ENCODE measurements at regions not wholly inside any gene's neighbourhood (a gene's known extent, or its start where the extent isn't known, plus 50 kb on each side); places are given as distances from the start of the nearest gene placed in this dataset.

DNA sequence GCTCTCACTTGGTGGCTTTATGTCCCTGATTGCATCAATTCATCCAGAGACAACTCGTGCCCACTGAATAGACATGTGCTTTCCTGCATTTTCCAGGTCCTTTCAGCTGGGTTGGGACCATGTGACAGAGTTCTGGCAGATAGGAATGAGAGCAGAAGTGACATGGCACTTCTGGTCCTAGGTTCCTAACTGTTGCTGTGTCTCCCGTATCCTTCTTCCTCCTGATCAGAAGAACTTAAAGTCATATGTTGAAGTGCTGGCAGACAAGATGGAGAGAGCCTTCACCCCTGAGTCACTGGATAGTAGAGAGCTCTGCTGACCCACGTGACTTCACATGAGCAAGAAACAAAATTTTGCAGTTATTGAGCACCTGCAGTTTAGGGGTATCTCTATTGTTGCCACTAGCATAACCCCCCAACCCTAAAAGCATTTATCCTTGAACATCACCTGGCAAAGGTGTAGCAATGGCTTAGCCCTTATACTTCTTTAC, 80.0 kb downstream of the NREP start:
- no peak for DNase-seq

DNA sequence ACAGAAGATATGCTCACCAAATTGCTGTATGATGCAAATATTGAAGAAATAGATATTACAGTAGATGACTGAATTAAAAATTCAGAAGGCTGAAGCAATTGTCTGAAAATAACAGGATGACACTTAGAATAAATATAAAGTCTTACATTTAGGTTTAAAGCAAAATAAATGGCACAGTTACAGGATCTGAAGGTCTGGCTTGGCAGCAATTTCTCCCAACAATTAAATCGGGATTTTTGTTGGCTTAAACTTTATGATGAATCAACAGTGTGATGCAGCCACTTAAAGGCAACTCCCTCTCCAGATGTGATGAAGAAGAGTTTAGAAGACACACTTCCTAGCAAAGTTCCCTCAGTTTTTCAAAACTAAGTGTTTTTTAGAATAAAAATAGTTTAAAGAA, 80.5 kb downstream of the NREP start:
- intact Hi-C loops (cut with DNase I, micrococcal nuclease), result no loop called here
- DNase-seq (no peak), ATAC-seq (no peak)

More for the DNA sequence above, 80.0 kb downstream of the NREP start:
- no peak for ATAC-seq
- intact Hi-C loops (cut with DNase I, micrococcal nuclease), result no loop called here

DNA sequence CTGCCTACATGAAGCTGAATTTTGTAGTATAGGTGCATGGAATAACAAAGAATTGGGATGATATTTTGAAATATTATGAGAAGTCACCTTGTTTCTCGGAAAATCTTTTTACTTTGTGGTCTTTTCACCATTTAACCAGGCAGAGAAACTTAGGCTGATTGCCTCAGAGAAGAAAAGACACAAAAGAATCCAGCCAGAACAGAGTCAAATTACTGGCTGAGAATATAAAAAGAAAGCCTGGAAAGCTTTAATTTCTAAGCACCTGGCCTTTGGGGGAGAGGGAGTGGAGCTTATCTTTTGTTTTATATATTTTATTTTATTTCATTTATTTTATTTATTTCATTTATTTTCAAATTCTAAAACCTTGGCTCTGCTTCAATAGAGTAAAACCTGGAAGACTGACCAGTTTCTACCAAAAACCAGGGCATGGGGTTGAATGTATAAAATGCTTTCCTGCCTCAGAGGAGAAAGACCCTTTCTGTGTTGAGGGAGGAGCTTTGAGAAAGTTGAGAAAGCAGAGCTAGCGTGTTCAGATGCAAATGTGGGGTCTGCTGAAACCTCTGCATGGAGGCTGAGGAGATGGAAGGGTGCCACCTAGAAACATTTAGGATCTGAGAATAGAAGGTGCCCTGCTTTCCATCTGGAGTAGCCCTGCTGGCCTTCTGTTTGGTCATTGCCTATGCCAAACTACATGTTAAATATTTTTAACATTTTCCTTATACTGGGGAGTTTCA, 81.6 kb downstream of the NREP start:
- DNase-seq (no peak), ATAC-seq (no peak)
- intact Hi-C loops (cut with DNase I, micrococcal nuclease), result no loop called here

DNA sequence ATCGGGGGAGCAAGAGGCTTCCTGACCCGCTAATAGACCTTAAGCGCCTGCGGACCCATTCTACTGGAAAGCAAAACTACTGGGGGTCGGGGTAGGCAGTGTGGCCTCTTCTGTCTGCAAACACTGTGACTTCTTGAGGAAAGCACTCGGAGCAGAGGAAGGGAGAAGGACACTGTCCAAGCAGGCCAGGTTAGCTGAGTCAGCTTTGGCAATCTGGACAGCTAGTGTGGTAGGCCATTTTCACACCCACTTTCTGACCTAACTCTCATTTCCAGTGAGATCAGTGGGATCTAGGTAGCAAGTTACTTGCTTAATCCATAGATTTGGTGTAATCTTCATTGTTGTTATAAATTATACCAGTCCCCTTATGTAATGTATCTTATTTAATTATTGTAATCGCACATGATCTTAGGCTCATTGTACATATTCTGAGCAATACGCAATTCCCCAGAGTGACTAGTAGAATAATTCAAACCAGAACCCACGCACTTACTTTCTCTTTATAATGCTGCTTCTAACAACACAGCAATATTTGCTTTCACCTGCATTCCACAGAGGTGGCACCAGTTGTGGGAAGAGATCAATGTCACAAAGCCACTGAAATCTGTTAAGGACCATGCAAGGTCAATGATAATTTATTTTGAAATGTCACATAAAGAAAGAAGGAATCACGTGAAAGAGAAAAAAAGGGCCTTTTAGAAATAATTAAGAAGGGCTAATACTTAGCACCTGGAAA, 82.9 kb downstream of the NREP start:
- intact Hi-C loops (cut with DNase I, micrococcal nuclease), result no loop called here
- no peak for ATAC-seq
- DNase-seq, result no peak

DNA sequence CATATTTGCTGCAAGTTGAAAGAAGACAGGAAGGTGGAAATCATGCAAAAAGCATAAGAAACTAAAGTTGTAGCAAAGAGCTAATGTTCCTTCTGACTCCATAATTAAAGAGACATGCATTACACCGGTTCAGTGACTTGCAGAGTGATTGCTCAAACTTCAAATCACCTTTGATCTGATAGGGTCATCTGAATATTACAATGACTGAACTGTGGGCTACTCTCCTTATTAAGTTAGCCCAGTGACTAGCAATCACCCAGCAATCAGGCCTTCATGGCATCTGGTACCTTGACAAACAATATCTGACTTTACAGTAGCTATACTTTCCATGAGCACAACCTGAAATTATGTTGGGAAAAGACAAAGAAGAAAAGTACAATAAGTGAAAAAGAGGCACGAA, 84.9 kb downstream of the NREP start:
- ATAC-seq, result no peak
- DNase-seq, result no peak
- intact Hi-C loops (cut with DNase I, micrococcal nuclease), result no loop called here

DNA sequence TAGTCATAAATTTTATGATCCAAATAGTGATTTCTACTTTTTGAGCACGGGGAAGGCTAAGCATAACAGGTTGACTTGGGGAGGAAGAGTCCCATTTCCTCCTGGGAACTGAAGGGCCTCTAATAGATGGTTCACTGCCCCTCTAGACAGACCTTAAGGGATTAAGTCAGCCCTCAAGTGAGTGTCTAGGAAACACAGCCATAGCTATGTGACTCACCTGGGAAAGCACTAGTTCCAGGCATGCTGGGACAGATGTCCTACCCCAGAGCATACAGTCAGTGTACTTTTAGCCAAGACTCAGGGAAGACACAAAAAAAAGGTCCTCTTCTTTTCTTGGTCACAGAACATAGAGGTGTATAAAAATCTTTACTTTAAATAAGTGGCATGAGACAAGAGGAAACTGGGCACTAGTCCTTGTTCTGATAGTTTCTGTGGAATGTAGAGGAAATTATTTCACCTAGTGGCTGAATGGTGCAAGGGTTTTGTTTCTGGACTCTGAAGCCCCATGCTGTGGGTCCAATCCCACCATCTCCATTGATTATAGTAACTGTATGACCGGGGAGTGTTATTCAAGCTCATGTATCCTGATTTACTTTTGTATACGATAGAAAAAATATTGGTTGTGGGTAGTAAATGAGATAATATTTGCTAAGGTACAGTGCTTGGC, 86.0 kb downstream of the NREP start:
- ATAC-seq (no peak), DNase-seq (no peak)
- intact Hi-C loops (cut with DNase I, micrococcal nuclease), result no loop called here

DNA sequence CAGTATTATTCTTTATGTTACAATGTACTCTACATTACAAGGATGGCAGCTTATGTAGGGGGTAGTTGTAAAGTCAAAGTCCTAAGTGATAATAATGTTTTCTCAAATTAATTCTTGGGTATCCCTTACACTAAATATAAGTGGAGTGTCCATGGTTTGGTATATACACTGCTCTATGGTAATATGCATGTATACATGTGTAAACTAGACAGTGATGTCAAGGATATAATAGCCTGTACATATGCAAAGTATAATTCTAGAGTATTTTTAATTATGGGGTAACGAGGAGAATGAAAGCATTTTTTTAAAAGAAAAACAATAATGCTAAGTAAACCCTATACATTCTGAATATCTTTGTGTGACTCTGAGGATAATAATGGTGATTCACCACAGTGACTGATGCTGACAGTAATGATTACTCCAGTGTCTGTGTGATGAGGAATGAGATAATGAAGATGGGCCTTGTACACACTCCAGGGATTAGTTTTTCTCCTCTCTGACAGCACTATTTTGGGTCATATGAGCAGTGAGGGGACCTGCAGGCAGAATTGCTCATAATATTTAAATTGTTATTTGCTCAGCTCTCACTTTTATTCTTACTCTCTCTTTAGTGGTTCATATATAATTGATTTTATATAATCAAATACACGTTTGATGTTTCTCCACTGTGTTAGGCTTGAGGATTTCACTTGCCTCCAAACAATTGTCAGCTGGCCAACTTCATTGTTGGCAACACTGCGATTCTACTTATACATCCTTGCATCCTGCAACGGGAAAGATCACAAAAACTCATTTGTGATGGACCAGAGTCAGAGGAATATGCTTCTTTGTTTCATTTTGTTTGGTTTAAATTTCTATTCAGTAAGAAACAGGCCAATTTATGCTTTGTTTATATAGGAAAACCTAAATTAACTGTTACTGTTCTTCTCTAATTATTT, 88.2 kb downstream of the NREP start:
- DNase-seq (no peak), ATAC-seq (no peak)
- intact Hi-C loops (cut with DNase I, micrococcal nuclease), result no loop called here

DNA sequence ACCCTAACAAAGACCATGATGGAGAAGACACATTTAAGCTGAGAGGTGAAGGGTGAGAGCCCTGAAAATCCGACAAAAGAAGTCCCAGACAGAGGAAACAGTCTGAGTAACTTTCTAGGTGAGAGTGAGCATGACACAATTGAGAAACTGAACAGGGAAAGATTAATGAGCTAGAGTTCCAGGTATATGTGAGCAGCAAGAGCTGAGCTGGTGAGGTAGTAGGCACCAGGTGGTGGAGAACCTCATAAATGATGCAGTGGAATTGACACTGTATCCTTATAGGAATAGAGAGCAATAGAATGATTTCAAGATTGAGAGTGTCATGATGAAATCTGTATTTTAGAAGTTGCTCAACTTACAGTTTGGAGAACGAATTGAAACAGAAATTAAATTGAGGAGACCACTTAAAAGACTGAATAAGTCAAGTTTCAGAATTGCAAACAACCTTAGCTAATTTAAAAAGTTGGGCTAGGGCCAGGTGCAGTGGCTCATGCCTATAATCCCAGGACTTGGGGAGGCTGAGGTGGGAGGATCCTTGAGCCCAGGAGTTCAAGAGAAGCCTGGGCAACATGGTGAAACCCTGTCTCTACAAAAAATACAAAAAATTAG, 89.8 kb downstream of the NREP start:
- no peak for ATAC-seq
- DNase-seq, result no peak
- intact Hi-C loops (cut with DNase I, micrococcal nuclease), result no loop called here

DNA sequence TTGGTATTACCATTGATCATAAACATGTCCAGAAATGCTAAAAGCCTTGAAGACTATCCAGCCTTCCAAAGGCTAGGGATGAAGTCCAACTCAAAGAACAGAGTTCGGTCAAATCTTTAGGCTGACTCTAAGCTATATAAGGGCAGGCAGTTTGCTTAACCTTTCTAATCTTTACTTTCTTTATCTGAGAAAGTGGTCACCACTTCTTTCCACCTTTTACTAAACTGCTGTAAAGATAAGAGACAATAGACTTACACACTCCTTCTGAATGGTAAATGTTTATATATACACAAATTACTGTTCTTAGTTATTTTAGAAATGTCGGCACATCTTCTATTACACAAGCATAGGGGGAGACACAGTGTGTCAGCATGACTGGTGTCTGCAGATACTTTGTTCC, 100.4 kb downstream of the NREP start:
- no peak for DNase-seq
- ATAC-seq, result no peak
- intact Hi-C loops (cut with DNase I, micrococcal nuclease), result no loop called here

DNA sequence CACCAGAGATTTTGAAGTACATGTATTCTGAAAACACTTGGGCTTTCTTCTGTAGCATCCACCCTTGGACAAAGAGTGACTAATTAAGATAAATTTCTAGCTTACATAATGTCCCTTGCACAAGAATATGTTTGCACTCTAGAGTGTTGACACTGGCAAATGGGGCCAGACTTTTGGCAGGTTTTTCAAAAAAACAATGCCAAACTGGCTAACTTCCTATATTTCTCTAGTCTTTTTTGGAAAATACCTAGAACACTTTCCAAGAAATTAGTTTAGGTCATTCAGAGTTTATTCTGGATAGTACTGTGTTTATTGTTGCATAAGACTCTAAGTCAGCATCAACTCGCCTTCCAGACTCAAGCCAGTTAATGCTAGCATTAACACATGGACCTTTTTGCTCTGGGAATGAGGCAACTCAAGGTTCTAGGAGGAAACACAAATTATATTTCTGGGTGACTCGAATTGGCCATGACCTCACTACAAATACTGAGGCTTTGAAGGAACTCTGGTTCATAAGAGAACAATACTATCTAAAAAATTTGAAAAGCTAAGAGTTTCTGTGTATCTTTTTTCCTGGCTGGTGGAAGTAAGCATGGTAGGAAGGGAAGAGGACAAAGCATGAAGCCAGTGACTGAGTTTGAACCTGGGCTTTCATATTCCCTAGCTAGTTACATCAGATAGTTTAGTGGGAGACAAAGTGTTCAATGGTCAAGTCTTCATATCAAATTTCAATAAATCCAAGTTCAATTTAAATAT, 101.6 kb downstream of the NREP start:
- DNase-seq, result no peak
- ATAC-seq, result no peak
- intact Hi-C loops (cut with DNase I, micrococcal nuclease), result no loop called here

DNA sequence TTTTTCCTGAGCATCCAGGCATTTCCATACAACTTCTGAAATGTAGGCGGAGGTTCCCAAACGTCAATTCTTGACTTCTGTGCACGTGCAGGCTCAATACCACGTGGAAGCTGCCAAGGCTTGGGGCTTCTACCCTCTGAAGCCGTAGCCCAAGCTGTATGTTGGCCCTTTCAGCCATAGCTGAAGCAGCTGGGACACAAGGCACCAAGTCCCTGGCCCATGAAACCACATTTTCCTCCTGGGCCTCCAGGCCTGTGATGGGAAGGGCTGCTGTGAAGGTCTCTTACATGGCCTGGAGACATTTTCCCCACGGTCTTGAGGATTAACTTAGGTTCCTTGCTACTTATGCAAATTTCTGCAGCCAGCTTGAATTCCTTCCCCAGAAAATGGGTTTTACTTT, 103.6 kb downstream of the NREP start:
- ATAC-seq (no peak), DNase-seq (no peak)
- intact Hi-C loops (cut with DNase I, micrococcal nuclease), result no loop called here

DNA sequence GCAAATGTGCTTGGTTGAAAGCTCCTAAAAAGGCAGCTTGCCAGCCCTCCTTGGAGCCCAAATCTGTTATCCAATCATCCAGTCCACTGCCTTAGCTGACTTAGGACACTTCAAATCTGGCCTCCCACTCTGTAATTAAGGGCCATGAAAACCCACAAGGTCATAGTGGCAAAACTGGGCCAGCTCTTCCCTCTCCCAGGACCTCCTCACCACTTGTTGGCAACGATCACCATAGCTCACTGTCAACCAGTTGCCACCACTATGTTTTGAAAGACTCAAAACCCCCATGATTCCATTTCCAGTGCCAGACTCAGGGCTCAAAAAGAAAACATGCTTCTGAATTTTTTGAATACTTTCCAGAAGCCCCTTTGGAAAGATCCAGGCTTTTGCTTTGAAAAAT, 107.5 kb downstream of the NREP start:
- DNase-seq (no peak), ATAC-seq (no peak)
- intact Hi-C loops (cut with DNase I, micrococcal nuclease), result no loop called here

DNA sequence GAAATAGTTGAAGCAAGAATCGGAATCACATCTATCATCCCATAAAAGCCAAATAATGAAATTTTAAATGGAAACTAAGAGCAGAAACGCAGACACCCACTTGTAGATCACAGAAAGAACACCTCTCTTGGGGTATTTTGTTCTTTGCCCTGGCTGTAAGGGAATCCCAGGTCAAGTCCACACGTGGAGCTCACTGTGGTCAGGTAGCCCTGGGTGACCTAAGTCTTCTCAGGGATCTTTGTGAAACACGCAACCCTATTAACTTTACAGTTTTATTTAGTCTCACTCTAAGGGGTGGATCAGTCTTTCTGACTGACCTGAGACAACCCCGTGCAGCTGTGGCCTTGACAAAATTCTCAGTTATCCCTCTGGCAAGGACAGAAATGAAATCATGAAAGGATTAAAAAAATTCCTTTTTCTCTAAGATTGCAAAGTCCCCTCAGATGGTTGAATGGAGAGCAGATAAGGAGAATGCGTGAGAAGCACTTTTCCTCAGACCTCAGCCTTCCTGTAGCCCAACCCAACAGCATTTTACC, 111.6 kb downstream of the NREP start:
- ATAC-seq (no peak), DNase-seq (no peak)
- intact Hi-C loops (cut with DNase I, micrococcal nuclease), result no loop called here

DNA sequence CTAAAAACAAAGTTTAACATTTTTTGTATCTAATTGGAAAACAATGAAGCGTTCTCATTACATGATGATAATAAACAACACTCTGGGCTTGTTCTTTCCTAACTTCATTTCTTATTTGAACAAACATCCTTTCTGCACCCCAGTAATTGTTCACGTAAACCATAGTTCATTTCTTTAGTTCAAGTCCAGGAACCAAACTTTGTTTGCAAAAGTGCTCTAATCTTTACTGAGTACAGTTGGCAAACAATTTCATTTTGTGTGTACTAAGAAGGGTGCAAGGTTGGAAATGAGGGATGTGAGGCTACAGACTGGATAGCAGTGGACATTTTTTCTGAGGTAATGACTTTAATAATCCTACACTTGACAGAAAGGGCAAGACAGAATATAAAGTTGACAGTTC, 113.5 kb downstream of the NREP start:
- intact Hi-C loops (cut with DNase I, micrococcal nuclease), result no loop called here
- ATAC-seq, result no peak
- DNase-seq, result no peak

DNA sequence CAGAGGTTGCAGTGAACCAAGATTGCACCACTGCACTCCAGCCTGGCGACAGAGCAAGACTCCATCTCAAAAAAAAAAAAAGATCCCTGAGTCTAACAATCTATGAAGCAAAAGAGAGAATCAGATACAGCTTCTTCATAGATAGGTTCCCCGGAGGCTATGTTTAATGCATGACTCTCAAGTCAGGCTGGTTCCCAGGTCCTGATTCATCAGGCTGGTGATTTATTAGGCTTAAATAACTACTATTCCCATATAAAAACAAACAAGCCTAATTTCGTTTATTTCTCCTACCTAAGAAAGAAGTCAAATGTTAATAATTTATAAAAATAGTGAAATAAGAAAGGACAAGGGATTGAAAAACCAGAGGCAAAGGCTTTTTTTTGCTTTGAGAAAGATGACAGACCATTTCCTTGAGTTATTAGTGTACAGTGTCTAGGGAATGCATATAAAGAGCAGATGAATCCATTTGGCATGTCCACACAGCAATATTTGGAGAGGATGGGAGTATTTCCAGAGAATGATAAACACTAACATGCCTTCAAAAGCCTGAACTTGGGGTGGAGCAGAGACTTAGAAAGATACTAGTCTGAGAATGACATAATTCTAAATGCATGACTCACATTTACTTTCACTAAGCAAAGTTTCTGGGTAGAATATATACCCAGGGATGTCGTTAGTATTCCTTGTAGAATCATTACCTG, 115.3 kb downstream of the NREP start:
- ATAC-seq (no peak), DNase-seq (no peak)
- intact Hi-C loops (cut with DNase I, micrococcal nuclease), result no loop called here

DNA sequence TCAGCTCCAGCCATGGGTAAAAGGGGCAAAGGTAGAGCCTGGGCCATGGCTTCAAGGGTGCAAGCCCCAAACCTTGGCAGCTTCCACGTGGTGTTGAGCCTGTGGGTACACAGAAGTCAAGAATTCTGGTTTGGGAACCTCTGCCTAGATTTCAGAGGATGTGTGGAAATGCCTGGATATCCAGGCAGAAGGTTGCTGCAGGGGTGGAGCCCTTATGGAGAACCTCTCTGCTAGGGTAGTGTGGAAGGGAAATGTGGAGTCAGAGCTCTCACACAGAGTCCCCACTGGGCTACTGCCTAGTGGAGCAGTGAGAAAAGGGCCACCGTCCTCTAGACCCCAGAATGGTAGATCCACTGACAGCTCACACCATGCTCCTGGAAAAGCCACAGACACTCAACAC, 117.1 kb downstream of the NREP start:
- ATAC-seq (no peak), DNase-seq (no peak)
- intact Hi-C loops (cut with DNase I, micrococcal nuclease), result no loop called here

DNA sequence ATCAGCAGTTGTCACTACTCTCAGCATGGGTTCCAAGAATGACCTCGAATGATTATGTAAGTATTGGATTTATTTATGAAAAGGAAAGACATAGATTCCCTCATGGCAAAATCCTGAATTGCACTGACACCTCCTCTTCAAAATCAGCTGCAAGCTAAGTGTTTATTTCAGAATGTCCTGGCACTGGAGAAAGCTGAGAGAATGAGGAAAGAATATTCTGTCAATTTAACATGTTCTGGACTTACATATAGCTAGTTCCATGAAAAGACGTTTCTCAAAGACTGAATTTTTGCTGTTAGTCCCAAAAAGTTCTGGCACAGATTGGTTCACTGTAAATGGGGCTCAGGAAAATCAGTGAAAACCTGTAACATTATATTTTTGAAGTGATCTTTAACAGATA, 120.3 kb downstream of the NREP start:
- intact Hi-C loops (cut with DNase I, micrococcal nuclease), result no loop called here
- ATAC-seq, result no peak

More for the DNA sequence above, 120.3 kb downstream of the NREP start:
- DNase-seq, result no peak

Measured in left colon (tissue), 2 donors.